ENCODE measurements at regions not wholly inside any gene's neighbourhood (a gene's known extent, or its start where the extent isn't known, plus 50 kb on each side); places are given as distances from the start of the nearest gene placed in this dataset.
A peak's percentile ranks its signal among the peaks of the same experiment; 100 is the strongest.
"Not testable (repeated sequence)": the region's sequence is repeated elsewhere in the genome, so short reads cannot be mapped to it uniquely, and the experiment has no call there.

- no peak for DNase-seq
These were observed 248.7 kb downstream of the ARHGAP12 start for GRCh38 chr10:31679936-31680335.

DNA sequence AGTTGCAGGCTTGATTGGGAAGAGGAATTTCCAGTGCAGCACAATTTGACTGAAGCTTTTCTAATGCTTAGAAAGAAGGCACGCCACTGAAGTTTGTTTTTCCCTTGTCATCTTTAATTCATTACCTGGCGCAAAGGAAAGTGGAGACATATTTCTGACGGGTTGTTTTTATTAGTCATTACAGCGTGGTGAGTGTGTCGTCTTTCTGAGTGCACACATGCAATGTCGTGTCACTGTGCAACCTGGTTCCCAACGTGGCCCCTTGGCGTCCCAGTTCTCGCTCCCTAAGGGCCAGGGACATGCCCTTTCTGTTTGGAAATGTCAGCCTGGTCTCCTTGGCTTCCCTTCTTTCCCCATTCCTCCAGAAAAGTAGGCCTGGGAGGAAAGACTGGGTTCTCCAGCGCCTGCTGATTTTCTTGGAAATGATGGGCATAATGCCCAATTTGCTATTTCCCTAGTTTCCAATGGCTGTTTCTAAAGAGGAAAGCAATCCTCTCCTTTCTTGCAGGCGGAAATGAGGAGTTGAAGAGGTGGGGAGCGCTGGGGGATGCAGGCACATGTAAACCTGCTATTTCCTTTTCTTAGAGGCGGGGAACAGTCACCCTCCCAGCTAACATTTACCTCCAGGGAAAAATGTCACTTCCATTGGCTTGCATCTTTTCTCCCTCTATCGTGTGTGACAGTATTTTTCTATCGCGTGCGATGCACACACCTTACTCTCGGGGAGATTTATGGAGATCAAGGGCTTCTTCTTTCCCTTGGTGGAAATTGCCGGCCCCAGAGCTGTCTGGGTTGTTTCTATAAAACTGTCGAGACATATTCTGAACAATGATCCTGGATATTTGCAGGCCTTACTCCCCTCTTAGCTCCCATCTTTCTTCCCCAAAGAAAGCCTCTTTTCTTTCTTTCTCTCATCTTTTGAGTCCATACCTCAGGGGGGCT, 249.8 kb downstream of the ARHGAP12 start:
- no peak for DNase-seq

- no peak for DNase-seq
These were observed 250.5 kb downstream of the ARHGAP12 start for GRCh38 chr10:31678139-31678536.

DNA sequence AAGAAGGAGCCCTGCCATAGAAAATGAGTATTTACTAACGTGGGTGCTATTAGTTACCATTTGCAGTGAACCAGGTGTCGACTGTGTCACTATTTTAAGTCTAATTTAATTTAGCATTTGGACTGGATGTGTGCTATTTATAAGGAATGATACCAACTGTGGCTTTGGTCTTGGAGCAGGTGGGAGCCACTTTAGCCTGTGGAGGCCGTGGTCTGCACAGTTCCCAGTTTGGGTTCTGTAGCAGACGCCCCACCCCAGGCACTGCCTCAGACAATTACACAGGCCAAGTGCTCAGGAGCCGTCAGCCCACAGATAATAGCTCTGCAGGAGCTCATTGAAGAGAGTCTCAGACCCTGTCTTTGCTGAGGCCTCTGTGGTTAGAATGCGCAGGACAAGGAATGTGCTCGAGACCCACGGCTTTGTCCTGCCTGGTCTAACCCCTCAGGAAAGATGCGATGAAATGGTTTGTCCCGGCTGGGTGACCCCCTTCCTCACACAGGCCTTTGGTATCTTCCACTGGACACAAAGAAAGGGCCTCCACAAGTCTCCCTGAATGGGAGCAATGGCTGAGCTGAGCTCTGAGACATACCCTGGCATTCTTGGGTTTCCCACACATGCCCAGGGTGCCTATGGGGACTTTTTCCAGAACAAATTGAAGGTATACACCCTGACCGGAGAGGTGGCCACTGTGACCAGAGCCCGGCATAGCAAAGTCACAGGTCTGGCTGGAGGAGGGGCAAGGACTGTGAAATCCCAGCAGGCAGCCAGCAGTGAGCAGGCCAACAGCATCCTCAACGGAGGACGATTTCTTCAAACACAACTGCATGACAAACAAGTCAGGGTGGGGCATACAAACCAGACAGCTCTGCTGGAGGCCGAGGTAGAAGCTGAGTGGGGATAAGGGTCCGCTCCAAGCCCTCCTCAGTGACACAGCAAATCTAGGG, 251.2 kb downstream of the ARHGAP12 start:
- DNase-seq, result no peak

GRCh38 chr10:31675726-31676125, 252.9 kb downstream of the ARHGAP12 start:
- no peak for DNase-seq

DNA sequence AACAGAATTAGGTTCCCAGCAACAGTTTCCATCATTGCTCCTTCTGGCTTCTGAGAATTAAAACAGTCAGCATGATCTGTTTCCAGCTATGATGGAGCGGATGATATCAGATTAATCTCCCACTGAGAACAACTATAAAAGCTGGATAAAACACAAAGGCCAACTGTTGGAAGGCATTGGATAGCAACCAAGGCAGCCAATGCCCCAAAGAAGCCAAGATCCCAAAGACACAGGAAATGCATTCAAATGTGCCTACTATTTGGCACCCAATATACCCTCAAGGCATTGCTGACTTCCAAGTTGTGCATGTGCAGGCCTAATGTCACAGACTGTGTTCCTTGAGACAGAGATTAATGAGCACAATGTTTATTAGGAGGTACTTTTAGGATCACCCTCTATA, 259.3 kb downstream of the ARHGAP12 start:
- DNase-seq, result no peak

GRCh38 chr10:31668326-31668725, 260.3 kb downstream of the ARHGAP12 start:
- DNase-seq, result no peak

GRCh38 chr10:31665764-31666279, 262.8 kb downstream of the ARHGAP12 start:
- not testable (repeated sequence) for DNase-seq

GRCh38 chr10:31664803-31665202, 263.8 kb downstream of the ARHGAP12 start:
- no peak for DNase-seq

GRCh38 chr10:31664071-31664470, 264.6 kb downstream of the ARHGAP12 start:
- DNase-seq, result not testable (repeated sequence)

GRCh38 chr10:31660300-31660699, 268.3 kb downstream of the ARHGAP12 start:
- no peak for DNase-seq

- DNase-seq, result no peak
These were observed 269.0 kb downstream of the ARHGAP12 start for GRCh38 chr10:31659665-31660064.

GRCh38 chr10:31657434-31657872, 271.2 kb downstream of the ARHGAP12 start:
- no peak for DNase-seq

DNA sequence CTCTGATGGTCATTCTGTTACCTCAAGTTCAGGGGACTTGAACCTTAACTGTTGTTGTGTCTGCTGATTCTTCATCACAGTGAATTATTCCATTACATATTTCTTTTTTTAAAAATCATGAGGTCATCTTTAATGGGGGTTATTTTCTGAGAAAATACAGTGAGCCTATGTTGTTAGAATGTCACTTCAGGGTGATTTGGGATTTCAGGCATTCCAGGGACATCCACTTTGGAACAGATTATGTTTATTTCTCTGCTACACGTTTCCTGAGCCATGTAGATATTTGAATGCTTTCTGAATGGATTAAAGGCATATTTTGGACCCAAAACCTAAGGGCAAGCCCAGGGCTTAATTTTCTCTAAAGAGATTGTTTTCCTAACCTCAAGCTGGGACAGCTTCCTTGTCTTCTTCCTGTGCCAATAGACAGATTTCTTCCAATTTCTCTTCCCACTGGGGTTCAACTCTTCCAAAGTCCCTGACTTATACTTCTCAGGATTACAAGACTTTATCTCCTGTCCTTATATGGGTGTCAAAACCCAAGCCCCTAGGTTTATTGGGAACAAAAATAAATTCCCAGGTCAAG, 271.7 kb downstream of the ARHGAP12 start:
- peak; percentile 2 for DNase-seq

DNA sequence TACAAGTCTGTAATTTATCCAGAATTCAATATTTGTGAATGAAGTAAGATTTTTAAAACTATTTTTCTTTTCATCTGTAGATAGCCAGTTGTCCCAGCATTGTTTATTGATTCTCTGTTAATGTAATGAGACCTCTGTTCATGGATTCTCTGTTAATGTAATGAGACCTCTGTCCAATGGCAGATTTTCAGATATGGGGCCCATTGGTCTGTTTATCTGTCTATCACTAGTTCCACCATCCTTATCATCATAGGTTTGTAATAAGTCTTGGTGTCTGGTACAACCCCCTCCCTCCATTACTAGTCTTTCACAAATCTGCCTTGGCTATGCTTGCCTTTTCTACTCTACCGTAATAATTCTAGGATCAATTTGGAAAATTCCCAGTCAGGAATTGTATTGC, 276.6 kb downstream of the ARHGAP12 start:
- DNase-seq, result no peak

DNA sequence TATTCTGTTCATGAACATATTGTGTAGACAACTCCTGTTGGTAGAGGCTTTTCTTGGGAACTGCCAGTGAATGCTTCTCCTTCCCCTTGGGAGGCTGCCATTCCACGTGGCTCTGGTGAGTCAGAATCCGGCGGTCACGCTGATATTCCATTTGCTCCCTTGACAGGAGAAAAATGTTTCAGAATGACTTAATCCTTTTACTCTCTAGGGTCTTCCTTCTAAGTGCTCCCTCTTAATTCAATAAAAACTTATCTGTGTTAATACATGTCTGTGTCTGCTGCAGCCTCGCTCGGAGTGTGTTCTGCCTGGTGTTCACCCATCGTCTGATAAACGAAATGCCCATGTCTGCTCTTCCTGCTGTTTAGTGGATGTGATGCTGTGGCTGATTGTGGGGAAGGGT, 278.6 kb downstream of the ARHGAP12 start:
- peak; percentile 83 for DNase-seq

GRCh38 chr10:31648966-31649365, 279.7 kb downstream of the ARHGAP12 start:
- DNase-seq, result no peak

GRCh38 chr10:31647861-31648260, 280.8 kb downstream of the ARHGAP12 start:
- DNase-seq, result no peak

- DNase-seq, result no peak
These were observed 282.1 kb downstream of the ARHGAP12 start for GRCh38 chr10:31646519-31646918.

DNA sequence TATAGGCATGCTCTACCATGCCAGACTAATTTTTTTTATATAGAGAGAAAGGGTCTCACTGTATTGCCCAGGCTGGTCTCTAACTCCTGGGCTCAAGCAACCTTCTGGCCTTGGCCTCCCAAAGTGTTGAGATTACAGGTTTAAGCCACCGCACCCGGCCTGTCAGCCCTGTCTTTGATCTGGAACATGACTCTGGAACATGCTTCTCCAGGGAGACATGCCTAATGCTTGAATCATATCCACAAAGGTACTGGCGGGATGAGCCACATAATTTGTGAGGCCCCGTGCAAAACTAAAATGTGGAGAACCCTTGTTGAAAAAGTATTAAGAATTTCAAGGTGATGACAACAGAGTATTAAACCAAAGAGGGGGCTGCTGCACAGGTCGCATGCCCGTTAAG, 282.8 kb downstream of the ARHGAP12 start:
- DNase-seq, result peak; percentile 9

GRCh38 chr10:31644931-31645633, 283.5 kb downstream of the ARHGAP12 start:
- DNase-seq, result peak; percentile 13

DNA sequence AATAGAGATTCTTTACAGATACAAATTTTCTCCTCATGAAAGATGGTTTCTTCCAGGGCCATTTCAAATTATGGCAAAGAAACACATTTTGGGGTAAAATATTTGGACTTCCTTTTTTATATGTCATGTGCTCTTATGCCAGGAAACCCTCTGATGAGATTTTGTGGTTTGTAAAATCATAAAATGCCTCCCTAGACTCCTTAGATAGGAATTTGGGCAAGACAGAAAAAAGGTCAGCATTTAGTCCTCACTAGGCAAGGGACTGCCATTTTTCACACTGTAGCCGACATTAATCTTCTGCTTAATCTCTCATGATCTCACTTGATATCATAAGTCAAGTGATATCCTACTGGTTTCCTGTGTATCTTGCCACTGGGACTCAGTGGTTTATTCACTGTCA, 286.4 kb downstream of the ARHGAP12 start:
- DNase-seq, result no peak

Data from HCEC 1CT (cell line).